KMS-11 (cell line): ENCODE measurements at regions not wholly inside any gene's neighbourhood (a gene's known extent, or its start where the extent isn't known, plus 50 kb on each side); places are given as distances from the start of the nearest gene placed in this dataset.

Experiments used
- H2AFZ ChIP-seq: fragments of 200-600 bp; sonication (generic); 2 replicates; pipeline ENCODE4 v1.6.1; 2016; ENCODE audit warnings: antibody characterized with exemption, mixed run types, low read depth
- H3K27ac ChIP-seq: fragments of 200-600 bp; sonication (generic); 2 replicates; pipeline ENCODE4 v1.6.1; 2016; ENCODE audit warnings: mild to moderate bottlenecking, mixed run types
- H3K27me3 ChIP-seq: fragments of 200-600 bp; sonication (generic); 2 replicates; pipeline ENCODE4 v1.6.1; 2017; ENCODE audit warnings: mild to moderate bottlenecking, low read depth, mixed run types, moderate library complexity; ENCODE audit not compliant: insufficient read depth
- H3K36me3 ChIP-seq: fragments of 200-600 bp; sonication (generic); 2 replicates; pipeline ENCODE4 v1.6.1; 2017; ENCODE audit warnings: mild to moderate bottlenecking, mixed run types; ENCODE audit not compliant: insufficient read depth
- H3K4me1 ChIP-seq: fragments of 200-600 bp; sonication (generic); 2 replicates; pipeline ENCODE4 v1.6.1; 2016; ENCODE audit warnings: mild to moderate bottlenecking, low read depth, mixed run types; ENCODE audit not compliant: poor library complexity, severe bottlenecking
- H3K4me2 ChIP-seq: fragments of 200-600 bp; sonication (generic); 2 replicates; pipeline ENCODE4 v1.7.0; 2016; ENCODE audit warnings: mild to moderate bottlenecking, mixed run types
- H3K4me3 ChIP-seq: fragments of 200-600 bp; sonication (generic); IDR thresholded peaks from 2 replicates; pipeline ENCODE4 v1.6.1; 2017; ENCODE audit warnings: low read depth, low read length, mixed read lengths; ENCODE audit not compliant: insufficient read depth
- H3K79me2 ChIP-seq: fragments of 200-600 bp; sonication (generic); 2 replicates; pipeline ENCODE4 v1.6.1; 2016; ENCODE audit warnings: low read depth, mixed run types; ENCODE audit not compliant: insufficient read depth
- H3K9ac ChIP-seq: fragments of 200-600 bp; sonication (generic); 2 replicates; pipeline ENCODE4 v1.6.1; 2016; ENCODE audit warnings: mild to moderate bottlenecking, mixed run types
- H4K20me1 ChIP-seq: fragments of 200-600 bp; sonication (generic); 2 replicates; pipeline ENCODE4 v1.6.1; 2016; ENCODE audit warnings: mild to moderate bottlenecking, mixed run types; ENCODE audit not compliant: insufficient read depth
- TF ChIP-seq, protein P1 (sequence below): fragments of 200-600 bp; sonication (generic); conservative IDR thresholded peaks from 2 replicates; pipeline ENCODE4 v1.6.1; 2017; ENCODE audit warnings: low read depth, mild to moderate bottlenecking, antibody characterized with exemption, low read length, moderate library complexity, mixed read lengths

DNA sequence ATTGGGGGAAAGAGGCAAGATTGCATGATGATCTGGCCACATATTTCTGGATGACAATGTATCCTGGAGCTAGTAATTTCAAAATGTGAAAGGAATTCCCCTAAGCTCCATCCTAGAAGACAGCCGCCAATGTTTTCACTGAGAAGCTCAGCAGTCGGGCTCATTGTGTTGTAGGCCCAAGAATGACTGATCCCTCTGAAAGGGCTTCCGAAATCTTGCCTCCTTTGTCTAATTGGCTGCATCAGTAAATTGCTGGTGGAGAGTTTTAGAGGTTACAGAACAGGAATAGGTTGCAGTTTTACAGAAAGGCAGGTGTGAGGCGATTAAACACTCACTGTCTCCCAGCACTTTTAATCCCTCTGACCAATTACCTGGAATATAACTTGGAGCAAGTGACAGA lies 464.1 kb upstream of the SALL1 start:
- H3K4me1 ChIP-seq, result no peaks in the 10 kb centered on the region
- H3K36me3 ChIP-seq, result no peaks in the 10 kb centered on the region
- H3K27me3 ChIP-seq, result no peaks in the 10 kb centered on the region
- H3K4me2 ChIP-seq, result no peak overlapping the region
- H3K4me3 ChIP-seq, result no peak overlapping the region
- no peak overlapping the region for H3K27ac ChIP-seq
- H3K79me2 ChIP-seq, result no peaks in the 10 kb centered on the region
- no peaks in the 10 kb centered on the region for H4K20me1 ChIP-seq
- no peak overlapping the region for H2AFZ ChIP-seq
- TF ChIP-seq, protein P1, sequence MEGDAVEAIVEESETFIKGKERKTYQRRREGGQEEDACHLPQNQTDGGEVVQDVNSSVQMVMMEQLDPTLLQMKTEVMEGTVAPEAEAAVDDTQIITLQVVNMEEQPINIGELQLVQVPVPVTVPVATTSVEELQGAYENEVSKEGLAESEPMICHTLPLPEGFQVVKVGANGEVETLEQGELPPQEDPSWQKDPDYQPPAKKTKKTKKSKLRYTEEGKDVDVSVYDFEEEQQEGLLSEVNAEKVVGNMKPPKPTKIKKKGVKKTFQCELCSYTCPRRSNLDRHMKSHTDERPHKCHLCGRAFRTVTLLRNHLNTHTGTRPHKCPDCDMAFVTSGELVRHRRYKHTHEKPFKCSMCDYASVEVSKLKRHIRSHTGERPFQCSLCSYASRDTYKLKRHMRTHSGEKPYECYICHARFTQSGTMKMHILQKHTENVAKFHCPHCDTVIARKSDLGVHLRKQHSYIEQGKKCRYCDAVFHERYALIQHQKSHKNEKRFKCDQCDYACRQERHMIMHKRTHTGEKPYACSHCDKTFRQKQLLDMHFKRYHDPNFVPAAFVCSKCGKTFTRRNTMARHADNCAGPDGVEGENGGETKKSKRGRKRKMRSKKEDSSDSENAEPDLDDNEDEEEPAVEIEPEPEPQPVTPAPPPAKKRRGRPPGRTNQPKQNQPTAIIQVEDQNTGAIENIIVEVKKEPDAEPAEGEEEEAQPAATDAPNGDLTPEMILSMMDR, result no peak
- H3K9ac ChIP-seq, result no peak overlapping the region

DNA sequence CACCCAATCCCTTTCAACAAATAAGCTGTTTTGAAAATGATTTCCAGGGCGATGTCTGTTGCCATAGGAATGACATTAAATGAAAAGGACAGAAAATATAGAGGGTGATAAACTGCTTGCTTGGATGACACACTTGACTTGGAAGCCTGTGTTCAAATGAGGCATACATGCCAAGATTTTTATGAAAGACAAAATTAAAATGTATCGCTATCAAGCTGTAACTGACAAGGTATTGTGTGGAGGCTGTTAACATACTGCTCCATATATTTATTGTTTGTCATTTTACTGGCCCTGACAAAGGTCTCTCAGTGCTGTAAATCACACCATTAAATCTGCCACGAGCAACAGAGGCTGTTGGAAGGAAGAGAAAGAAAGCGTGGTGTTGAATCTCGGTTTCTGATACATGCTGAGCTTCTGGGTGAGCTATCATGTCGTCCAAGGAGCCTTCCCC lies 456.2 kb upstream of the SALL1 start:
- no peaks in the 10 kb centered on the region for H3K4me1 ChIP-seq
- H3K36me3 ChIP-seq, result no peaks in the 10 kb centered on the region
- no peaks in the 10 kb centered on the region for H4K20me1 ChIP-seq
- H3K79me2 ChIP-seq, result no peaks in the 10 kb centered on the region
- no peaks in the 10 kb centered on the region for H3K27me3 ChIP-seq
- H3K4me3 ChIP-seq, result no peak overlapping the region
- H3K27ac ChIP-seq, result no peak overlapping the region
- no peak overlapping the region for H3K4me2 ChIP-seq
- no peak overlapping the region for H3K9ac ChIP-seq
- no peak overlapping the region for H2AFZ ChIP-seq
- TF ChIP-seq, protein P1, result no peak

DNA sequence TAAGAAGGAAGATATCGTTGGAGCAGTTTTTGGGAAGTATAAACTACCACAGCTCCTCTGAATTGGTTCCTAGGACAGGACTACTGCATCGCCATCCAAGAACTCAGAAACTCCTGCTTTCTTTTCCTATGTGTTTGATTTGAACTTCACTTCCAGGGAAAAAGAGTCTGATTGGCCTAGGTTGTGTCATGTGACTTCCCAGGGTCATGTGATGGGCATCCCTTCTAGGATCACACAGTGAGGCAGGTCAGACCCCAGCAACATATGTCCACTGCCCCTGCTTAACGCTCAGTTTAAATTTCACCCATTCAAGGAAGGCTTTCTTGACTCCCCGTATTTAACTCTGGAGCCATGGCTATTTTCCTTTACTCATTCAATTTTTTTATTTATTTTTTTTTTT lies 445.2 kb upstream of the SALL1 start:
- TF ChIP-seq, protein P1, result no peak
- H4K20me1 ChIP-seq, result no peaks in the 10 kb centered on the region
- no peak overlapping the region for H3K4me3 ChIP-seq
- H2AFZ ChIP-seq, result no peak overlapping the region
- H3K9ac ChIP-seq, result no peak overlapping the region
- H3K4me2 ChIP-seq, result no peak overlapping the region
- no peaks in the 10 kb centered on the region for H3K79me2 ChIP-seq
- H3K27ac ChIP-seq, result no peak overlapping the region
- no peaks in the 10 kb centered on the region for H3K36me3 ChIP-seq
- H3K27me3 ChIP-seq, result no peaks in the 10 kb centered on the region
- no peaks in the 10 kb centered on the region for H3K4me1 ChIP-seq

DNA sequence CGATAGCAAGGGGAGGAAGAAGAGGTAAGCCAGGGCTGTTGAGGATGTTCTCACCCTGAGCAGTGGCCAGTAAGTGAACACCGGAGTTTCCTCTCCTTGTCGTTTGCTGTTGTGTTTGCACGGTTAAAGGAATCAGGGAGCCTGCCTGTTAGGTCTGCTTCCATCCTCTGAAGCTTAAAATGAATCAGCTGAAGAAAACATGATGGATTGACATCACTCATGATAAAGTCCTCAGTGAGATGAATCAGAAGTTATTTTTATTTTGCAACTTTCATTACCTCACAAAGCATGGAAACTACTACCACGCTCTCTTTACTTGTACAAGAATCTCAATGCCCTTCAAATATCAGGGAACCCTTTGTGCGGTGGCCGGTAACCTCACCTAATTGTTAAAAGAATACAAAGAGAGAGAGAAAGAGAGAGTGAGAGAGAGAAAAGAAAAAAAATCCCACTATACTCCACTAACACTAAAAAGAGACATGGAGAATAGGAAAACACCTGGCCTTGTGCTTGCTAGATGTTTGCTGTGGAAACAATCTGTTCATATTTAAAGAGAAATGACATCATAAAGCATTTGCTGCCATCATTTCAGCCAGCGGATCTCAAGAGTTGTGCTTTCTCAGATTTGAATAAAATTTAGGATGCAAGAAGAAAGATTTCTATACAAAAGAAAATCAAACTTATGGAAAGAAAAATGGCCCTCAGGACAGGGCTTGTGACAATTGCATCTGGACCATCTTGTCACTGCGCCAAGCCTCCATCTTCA lies 441.6 kb upstream of the SALL1 start:
- H3K4me2 ChIP-seq, result no peak overlapping the region

More for the DNA sequence above, 441.6 kb upstream of the SALL1 start:
- TF ChIP-seq, protein P1, result no peak
- Histone ChIP-seq H3K9ac (no peak overlapping the region), H4K20me1 (no peaks in the 10 kb centered on the region), H3K4me1 (no peaks in the 10 kb centered on the region), H3K27me3 (no peaks in the 10 kb centered on the region), H2AFZ (no peak overlapping the region), H3K27ac (no peak overlapping the region), H3K4me3 (no peak overlapping the region), H3K36me3 (no peaks in the 10 kb centered on the region), H3K79me2 (no peaks in the 10 kb centered on the region)
